CD14-positive monocyte (primary cell): ENCODE measurements at regions not wholly inside any gene's neighbourhood (a gene's known extent, or its start where the extent isn't known, plus 50 kb on each side); places are given as distances from the start of the nearest gene placed in this dataset.
"Not testable (repeated sequence)": the region's sequence is repeated elsewhere in the genome, so short reads cannot be mapped to it uniquely, and the experiment has no call there.

Experiments used
- DNase-seq, 3 donors: peaks; one replicate each; pipeline ENCODE4 v3.0.0-alpha.2; 2011 to 2022
- H2AFZ ChIP-seq: 2 replicates; pipeline ENCODE4 v1.6.0; 2012; ENCODE audit warnings: mild to moderate bottlenecking, low read depth, low read length, inconsistent platforms; ENCODE audit not compliant: insufficient read depth, poor library complexity, severe bottlenecking
- H3K27ac ChIP-seq, 2 donors: 1 replicate in 1 of 2; 2 replicates in 1 of 2; pipeline ENCODE4 v1.5.1; 2012 to 2013; ENCODE audit warnings: low read length in 2 of 2, control low read depth in 1 of 2, inconsistent platforms in 1 of 2, low read depth in 1 of 2, mild to moderate bottlenecking in 1 of 2
- H3K27me3 ChIP-seq, 2 donors: one replicate each; pipeline versions ENCODE4 v1.6.0 to v1.6.1; 2011 to 2013; ENCODE audit warnings: low read length in 2 of 2; ENCODE audit not compliant: control insufficient read depth in 2 of 2, insufficient read depth in 2 of 2
- H3K36me3 ChIP-seq, 2 donors: replicated peaks in 1 of 2; 1 replicate in 1 of 2; 2 replicates in 1 of 2; pipeline versions ENCODE4 v1.5.1 to v1.6.1; 2012 to 2013; ENCODE audit warnings: low read length in 2 of 2, control low read depth in 1 of 2, inconsistent platforms in 1 of 2, mild to moderate bottlenecking in 1 of 2; ENCODE audit not compliant: insufficient read depth in 2 of 2, control insufficient read depth in 1 of 2
- H3K4me1 ChIP-seq, 2 donors: 1 replicate in 1 of 2; 2 replicates in 1 of 2; pipeline versions ENCODE4 v1.5.1 to v1.6.1; 2012 to 2013; ENCODE audit warnings: low read length in 2 of 2, control low read depth in 1 of 2, inconsistent platforms in 1 of 2, mild to moderate bottlenecking in 1 of 2, moderate library complexity in 1 of 2; ENCODE audit not compliant: insufficient read depth in 2 of 2, control insufficient read depth in 1 of 2
- H3K4me2 ChIP-seq: replicated peaks from 2 replicates; pipeline ENCODE3; 2012; ENCODE audit warnings: low read length, moderate library complexity, mild to moderate bottlenecking; ENCODE audit not compliant: poor library complexity, severe bottlenecking; ENCODE audit errors: extremely low read depth
- H3K4me3 ChIP-seq, 3 experiments: fragments of 200-600 bp in 1 of 3; sonication (generic) in 1 of 3; replicated peaks in 1 of 3; 1 replicate in 2 of 3; 2 replicates in 1 of 3; pipeline ENCODE4 v1.5.1; 2011 to 2013; ENCODE audit warnings: low read length in 3 of 3, mild to moderate bottlenecking in 3 of 3, control low read depth in 2 of 3, low read depth in 2 of 3, inconsistent platforms in 1 of 3, moderate library complexity in 1 of 3
- H3K79me2 ChIP-seq: 2 replicates; pipeline ENCODE4 v1.6.0; 2012; ENCODE audit warnings: mild to moderate bottlenecking, control low read depth, inconsistent platforms, low read length, moderate library complexity; ENCODE audit not compliant: insufficient read depth
- H3K9ac ChIP-seq: 2 replicates; pipeline ENCODE4 v1.6.0; 2017; ENCODE audit warnings: low read length, mild to moderate bottlenecking; ENCODE audit not compliant: insufficient read depth, poor library complexity, severe bottlenecking
- H3K9me3 ChIP-seq, 2 donors: replicated peaks in 1 of 2; 1 replicate in 1 of 2; 2 replicates in 1 of 2; pipeline versions ENCODE4 v1.5.1 to v1.6.1; 2012 to 2013; ENCODE audit warnings: low read length in 2 of 2, control low read depth in 1 of 2; ENCODE audit not compliant: control insufficient read depth in 1 of 2, insufficient read depth in 1 of 2
- H4K20me1 ChIP-seq: 2 replicates; pipeline ENCODE4 v1.6.0; 2012; ENCODE audit warnings: mild to moderate bottlenecking, low read length, control low read depth, moderate library complexity; ENCODE audit not compliant: insufficient read depth
- H3K27ac Mint-ChIP-seq, 7 donors: one replicate each; pipeline ENCODE4 v1.8.0; 2020; ENCODE audit warnings: mild to moderate bottlenecking in 7 of 7, mixed read lengths in 7 of 7, moderate library complexity in 6 of 7, inconsistent platforms in 2 of 7
- H3K27me3 Mint-ChIP-seq, 3 donors: one replicate each; pipeline ENCODE4 v1.8.0; 2021 to 2022; ENCODE audit warnings: low read depth in 3 of 3, mild to moderate bottlenecking in 3 of 3, mixed read lengths in 3 of 3, moderate library complexity in 3 of 3, inconsistent platforms in 1 of 3
- H3K36me3 Mint-ChIP-seq, 2 donors: one replicate each; pipeline ENCODE4 v1.8.0; 2020; ENCODE audit warnings: mixed read lengths in 2 of 2, inconsistent platforms in 1 of 2, mild to moderate bottlenecking in 1 of 2
- H3K4me1 Mint-ChIP-seq: one replicate; pipeline ENCODE4 v1.8.0; 2020; ENCODE audit warnings: mild to moderate bottlenecking, mixed read lengths
- H3K4me3 Mint-ChIP-seq, 2 donors: one replicate each; pipeline ENCODE4 v1.8.0; 2020; ENCODE audit warnings: mild to moderate bottlenecking in 2 of 2, mixed read lengths in 2 of 2, moderate library complexity in 1 of 2
- H3K9me3 Mint-ChIP-seq, 7 donors: one replicate each; pipeline ENCODE4 v1.8.0; 2020 to 2022; ENCODE audit warnings: mixed read lengths in 7 of 7, mild to moderate bottlenecking in 6 of 7, moderate library complexity in 6 of 7, inconsistent platforms in 2 of 7
- CTCF ChIP-seq: fragments of 200-600 bp; IDR thresholded peaks from one replicate; pipeline ENCODE4 v1.8.0; 2022; ENCODE audit warnings: antibody characterized with exemption, mild to moderate bottlenecking
- WGBS: methylation state at CpG from one replicate; pipeline ENCODE4 v1.1.5; 2013; ENCODE audit warnings: missing lambda C conversion rate; ENCODE audit not compliant: insufficient coverage; 5-methylcytosine and 5-hydroxymethylcytosine counted together
- intact Hi-C, 2 donors: fragments of 100-400 bp; cut with micrococcal nuclease; formaldehyde crosslinking; loops; one replicate each; pipeline versions ENCODE4 v1.15.0 to v1.15.1; 2023

DNA sequence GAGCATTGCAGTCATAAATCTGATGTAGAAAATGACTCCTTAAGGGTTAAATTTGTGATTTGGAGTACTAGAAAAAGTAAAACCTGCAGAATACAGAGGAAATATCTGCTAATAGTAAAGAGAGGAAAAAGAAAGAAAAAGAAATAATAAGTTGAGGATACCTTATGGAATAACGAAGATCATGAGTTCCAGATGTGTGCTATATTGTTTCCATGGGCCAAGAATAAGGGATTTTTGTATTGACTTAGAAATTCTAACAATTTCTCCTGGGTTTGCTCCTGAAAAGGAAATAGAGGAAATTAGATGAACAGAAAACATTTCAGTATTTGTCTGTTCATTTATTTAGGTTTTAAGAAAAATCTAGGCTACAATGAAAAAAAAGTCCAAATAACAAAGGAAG, 115.3 kb downstream of the ALG10B start:
- no peaks in the 10 kb centered on the region for H3K4me1 ChIP-seq
- H3K4me1 Mint-ChIP-seq: no peaks in the 10 kb centered on the region
- intact Hi-C loops: no loop called here
- H3K27ac ChIP-seq: no peak overlapping the region
- H3K4me3 Mint-ChIP-seq: no peak overlapping the region
- DNase-seq: no peak
- WGBS: 70% methylated on average over 1 of the region's 1 CpG
- no peaks in the 10 kb centered on the region for H3K79me2 ChIP-seq
- H3K36me3 ChIP-seq: no peaks in the 10 kb centered on the region
- peaks cover 2 to 11% (median 7%) of the 10 kb centered on the region in 7 donors for H3K9me3 Mint-ChIP-seq
- no peaks in the 10 kb centered on the region for H3K27me3 ChIP-seq
- H3K9me3 ChIP-seq: peaks cover 3 to 4% of the 10 kb centered on the region in 2 donors
- H3K4me2 ChIP-seq: no peak overlapping the region
- H3K27ac Mint-ChIP-seq: no peak overlapping the region
- H3K4me3 ChIP-seq: no peak overlapping the region
- no peaks in the 10 kb centered on the region for H3K27me3 Mint-ChIP-seq
- H3K9ac ChIP-seq: no peak overlapping the region
- H3K36me3 Mint-ChIP-seq: no peaks in the 10 kb centered on the region
- no peaks in the 10 kb centered on the region for H4K20me1 ChIP-seq
- H2AFZ ChIP-seq: no peak overlapping the region
- no peak for TF ChIP-seq CTCF

DNA sequence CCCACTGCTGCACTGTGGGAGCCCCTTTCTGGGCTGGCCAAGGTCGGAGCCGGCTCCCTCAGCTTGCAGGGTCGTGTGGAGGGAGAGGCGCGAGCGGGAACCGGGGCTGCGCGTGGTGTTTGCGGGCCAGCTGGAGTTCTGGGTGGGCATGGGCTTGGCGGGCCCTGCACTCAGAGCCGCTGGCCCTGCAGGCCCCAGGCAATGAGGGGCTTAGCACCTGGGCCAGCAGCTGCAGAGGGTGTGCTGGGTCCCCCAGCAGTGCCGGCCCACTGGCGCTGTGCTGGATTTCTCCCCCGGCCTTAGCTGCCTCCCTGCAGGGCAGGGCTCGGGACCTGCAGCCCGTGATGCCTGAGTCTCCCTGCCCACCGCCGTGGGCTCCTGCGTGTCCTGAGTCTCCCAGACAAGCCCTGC, 125.3 kb downstream of the ALG10B start:
- H3K9me3 Mint-ChIP-seq: peaks cover 10 to 20% (median 18%) of the 10 kb centered on the region in 7 donors
- H3K27me3 ChIP-seq, H3K4me1 Mint-ChIP-seq, H2AFZ ChIP-seq, H3K36me3 ChIP-seq, H3K27ac Mint-ChIP-seq, H4K20me1 ChIP-seq, H3K9ac ChIP-seq, H3K79me2 ChIP-seq, intact Hi-C loops, H3K27ac ChIP-seq, H3K27me3 Mint-ChIP-seq, DNase-seq, H3K4me3 Mint-ChIP-seq, H3K4me2 ChIP-seq, H3K36me3 Mint-ChIP-seq, H3K4me3 ChIP-seq, H3K4me1 ChIP-seq: not testable (repeated sequence)
- 92% methylated on average over 20 of the region's 20 CpGs for WGBS
- H3K9me3 ChIP-seq: peaks cover 2 to 17% of the 10 kb centered on the region in 2 donors
